HepG2 (cell line): ENCODE measurements at regions not wholly inside any gene's neighbourhood (a gene's known extent, or its start where the extent isn't known, plus 50 kb on each side); places are given as distances from the start of the nearest gene placed in this dataset.

ENCODE experiments used
- ATAC-seq: fragments of 200-7000 bp; cut with Tn5 transposase; 3 replicates; pipeline ENCODE4 v1.9.1; 2020; ENCODE audit warnings: mild to moderate bottlenecking, moderate library complexity
- BruUV-seq: library from RNA; stranded (reverse); fragments of 400-500 nt; replicated peaks from 2 replicates; lab custom pipeline; 2021; lab: Mats Ljungman, UMichigan
- CTCF ChIA-PET: fragments of 300-600 bp; formaldehyde crosslinking; extraction: SDS; loops from one replicate; lab custom pipeline; 2021; ENCODE audit warnings: low total read pairs, inconsistent platforms, low intra/inter-chr PET ratio; lab: Yijun Ruan, JAX
- POLR2A ChIA-PET: fragments of 350-600 bp; sonication (Branson Sonifier 250); formaldehyde crosslinking; loops from one replicate; lab custom pipeline; 2020; ENCODE audit warnings: antibody characterized with exemption, inconsistent platforms; lab: Yijun Ruan, JAX
- DNase-seq: peaks from one replicate; pipeline ENCODE4 v3.0.0-alpha.2; 2015; ENCODE audit warnings: low spot score
- FAIRE-seq: peaks from 3 replicates; lab custom pipeline; 2011; peaks lifted over from hg19 to GRCh38; lab: Jason Lieb, UNC
- H2AFZ ChIP-seq: one replicate; pipeline ENCODE4 v1.6.1; 2011; ENCODE audit warnings: low read length, inconsistent platforms
- H3K27ac ChIP-seq: fragments of 300-600 bp; 3 replicates; pipeline ENCODE4 v1.8.0; 2011; ENCODE audit warnings: mixed run types, mild to moderate bottlenecking, mixed read lengths, low read length, inconsistent platforms; ENCODE audit not compliant: insufficient read depth; ENCODE audit errors: extremely low read length
- H3K27me3 ChIP-seq, 2 experiments: fragments of 200-600 bp in 1 of 2; 2 replicates in 1 of 2; 3 replicates in 1 of 2; pipeline versions ENCODE4 v1.6.0 to v1.8.0; 2011; ENCODE audit warnings: low read length in 2 of 2, mild to moderate bottlenecking in 2 of 2, moderate library complexity in 2 of 2, inconsistent platforms in 1 of 2; ENCODE audit not compliant: insufficient read depth in 2 of 2, control insufficient read depth in 1 of 2
- H3K36me3 ChIP-seq, 2 experiments: fragments of 200-600 bp in 1 of 2; replicated peaks in 1 of 2; 2 replicates in 1 of 2; 3 replicates in 1 of 2; pipeline versions ENCODE4 v1.5.1 to v1.8.0; 2011; ENCODE audit warnings: low read length in 2 of 2, inconsistent platforms in 1 of 2; ENCODE audit not compliant: insufficient read depth in 2 of 2, control insufficient read depth in 1 of 2
- H3K4me1 ChIP-seq: 2 replicates; pipeline ENCODE4 v1.5.1; 2012; ENCODE audit warnings: low read length, inconsistent platforms; ENCODE audit not compliant: insufficient read depth
- H3K4me2 ChIP-seq: 2 replicates; pipeline ENCODE4 v1.6.0; 2011; ENCODE audit warnings: low read depth, low read length, inconsistent platforms
- H3K4me3 ChIP-seq, 3 experiments: fragments of 200-600 bp in 1 of 3; sonication (generic), shearing (Covaris generic) in 1 of 3; replicated peaks in 1 of 3; 2 replicates each; pipeline ENCODE4 v1.5.1; 2011 to 2016; ENCODE audit warnings: low read length in 3 of 3, inconsistent platforms in 2 of 3, low read depth in 2 of 3, mild to moderate bottlenecking in 2 of 3, control low read depth in 1 of 3, mixed read lengths in 1 of 3; ENCODE audit not compliant: insufficient read depth in 1 of 3
- H3K79me2 ChIP-seq: one replicate; pipeline ENCODE4 v1.6.1; 2011; ENCODE audit warnings: low read length, inconsistent platforms; ENCODE audit not compliant: insufficient read depth
- H3K9ac ChIP-seq: 2 replicates; pipeline ENCODE4 v1.6.0; 2011; ENCODE audit warnings: mild to moderate bottlenecking, low read depth, low read length, inconsistent platforms; ENCODE audit not compliant: insufficient read depth
- H3K9me3 ChIP-seq: 2 replicates; pipeline ENCODE4 v1.5.1; 2012; ENCODE audit warnings: mild to moderate bottlenecking, low read length
- H4K20me1 ChIP-seq: 2 replicates; pipeline ENCODE4 v1.6.0; 2011; ENCODE audit warnings: inconsistent platforms, mild to moderate bottlenecking, low read length, moderate library complexity; ENCODE audit not compliant: insufficient read depth
- E2F2 ChIP-seq: sonication (generic); formaldehyde crosslinking; IDR thresholded peaks from 2 replicates; pipeline ENCODE4 v1.4.0; 2020; ENCODE audit warnings: missing genetic modification reagents, borderline replicate concordance
- E2F5 ChIP-seq: sonication (generic); formaldehyde crosslinking; conservative IDR thresholded peaks from 2 replicates; pipeline ENCODE4 v1.4.0; 2020; ENCODE audit warnings: missing genetic modification reagents
- ELF4 ChIP-seq: sonication (generic); formaldehyde crosslinking; IDR thresholded peaks from 2 replicates; pipeline ENCODE4 v1.5.0; 2020; ENCODE audit warnings: missing genetic modification reagents, mild to moderate bottlenecking, moderate library complexity, borderline replicate concordance
- FOXM1 ChIP-seq: sonication (generic); formaldehyde crosslinking; IDR thresholded peaks from 2 replicates; pipeline ENCODE4 v1.5.0; 2020; ENCODE audit warnings: missing genetic modification reagents
- HIC2 ChIP-seq: sonication (generic); formaldehyde crosslinking; IDR thresholded peaks from 2 replicates; pipeline ENCODE4 v1.9.0; 2022; ENCODE audit warnings: low read depth, missing genetic modification reagents
- MLXIP ChIP-seq: sonication (generic); formaldehyde crosslinking; IDR thresholded peaks from 2 replicates; pipeline ENCODE4 v1.9.0; 2021; ENCODE audit warnings: missing genetic modification reagents, borderline replicate concordance
- ZNF34 ChIP-seq: sonication (generic); formaldehyde crosslinking; IDR thresholded peaks from 2 replicates; pipeline ENCODE4 v1.4.0; 2020; ENCODE audit warnings: mild to moderate bottlenecking, missing genetic modification reagents, borderline replicate concordance
- WGBS: methylation state at CpG from one replicate; pipeline ENCODE4 v1.1.6; 2017; ENCODE audit warnings: low lambda C conversion rate; 5-methylcytosine and 5-hydroxymethylcytosine counted together
- in situ Hi-C: cut with HindIII; loops from 2 replicates; pipeline ENCODE4 v1.10.0; 2017; ENCODE audit warnings: low pct_unique_long_range_greater_than_20kb; ENCODE audit not compliant: extremely low pct_ligation_motif_present
- intact Hi-C: fragments of 100-400 bp; cut with micrococcal nuclease; formaldehyde crosslinking; loops from one replicate; pipeline ENCODE4 v1.10.0; 2022; ENCODE audit not compliant: unreplicated experiment

- DNase-seq: no peak
- H3K79me2 ChIP-seq: no peaks in the 10 kb centered on the region
- no peaks in the 10 kb centered on the region for H4K20me1 ChIP-seq
- intact Hi-C loops: no loop called here
- no peaks in the 10 kb centered on the region for H3K27me3 ChIP-seq
- H3K9ac ChIP-seq: no peak overlapping the region
- H3K4me1 ChIP-seq: peaks cover 15% of the 10 kb centered on the region
- CTCF ChIA-PET: no interaction called here
- WGBS: 0% methylated on average over 3 of the region's 3 CpGs
- TF ChIP-seq FOXM1 (CRISPR knock-in tag): no peak
- no peak for TF ChIP-seq E2F2 (CRISPR knock-in tag)
- no peak for TF ChIP-seq MLXIP (CRISPR knock-in tag)
- no peak for TF ChIP-seq ELF4 (CRISPR knock-in tag)
- TF ChIP-seq HIC2: no peak
- TF ChIP-seq E2F5 (CRISPR knock-in tag): no peak
- no peak for TF ChIP-seq ZNF34 (CRISPR knock-in tag)
- no peaks in the 10 kb centered on the region for H3K9me3 ChIP-seq
- no peaks in the 10 kb centered on the region for H3K36me3 ChIP-seq
- no peak for FAIRE-seq
- no peak overlapping the region for H3K27ac ChIP-seq
- no peak overlapping the region for H3K4me3 ChIP-seq
- no peak overlapping the region for H3K4me2 ChIP-seq
- in situ Hi-C loops: no loop called here
- POLR2A ChIA-PET: no interaction called here
- no peak for ATAC-seq
- H2AFZ ChIP-seq: no peak overlapping the region
- BruUV-seq: no TSS peak
Measured at GRCh38 chr16:55133654-55134053, 190.3 kb upstream of the IRX6 start.
